DOHH2 (cell line): ENCODE measurements at regions not wholly inside any gene's neighbourhood (a gene's known extent, or its start where the extent isn't known, plus 50 kb on each side); places are given as distances from the start of the nearest gene placed in this dataset.

Experiments
- EZH2phosphoT487 ChIP-seq: fragments of 200-600 bp; sonication (generic); IDR thresholded peaks from 2 replicates; pipeline ENCODE4 v1.6.1; 2017; ENCODE audit warnings: borderline replicate concordance, mild to moderate bottlenecking, antibody characterized with exemption, low read length, moderate library complexity, mixed read lengths
- TF ChIP-seq, protein P1 (sequence below): fragments of 200-600 bp; sonication (generic); IDR thresholded peaks from one replicate; pipeline ENCODE4 v1.5.1; 2014; ENCODE audit warnings: antibody characterized with exemption, mild to moderate bottlenecking, low read depth, low read length; ENCODE audit not compliant: poor library complexity, severe bottlenecking

DNA sequence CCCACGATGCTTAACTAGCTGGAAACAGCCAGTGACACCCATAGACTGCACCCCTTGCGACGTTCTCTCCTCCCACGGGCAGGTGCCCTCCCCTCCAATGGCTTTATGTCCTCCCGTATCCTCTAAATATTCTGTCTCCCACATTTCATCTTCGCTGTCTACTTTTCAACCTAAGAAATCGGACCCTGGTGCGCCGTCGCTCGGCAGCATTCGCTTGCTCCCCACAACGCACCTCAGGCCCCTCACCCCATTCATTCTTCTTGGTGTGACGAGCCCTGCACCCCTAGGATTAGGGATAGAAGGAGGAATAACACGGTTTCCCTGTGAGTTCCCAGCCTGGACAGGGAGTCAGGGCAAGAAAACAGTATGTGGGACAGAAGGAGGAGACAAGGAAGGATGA is 74.3 kb upstream of the FOXQ1 start:
- TF ChIP-seq, protein P1, sequence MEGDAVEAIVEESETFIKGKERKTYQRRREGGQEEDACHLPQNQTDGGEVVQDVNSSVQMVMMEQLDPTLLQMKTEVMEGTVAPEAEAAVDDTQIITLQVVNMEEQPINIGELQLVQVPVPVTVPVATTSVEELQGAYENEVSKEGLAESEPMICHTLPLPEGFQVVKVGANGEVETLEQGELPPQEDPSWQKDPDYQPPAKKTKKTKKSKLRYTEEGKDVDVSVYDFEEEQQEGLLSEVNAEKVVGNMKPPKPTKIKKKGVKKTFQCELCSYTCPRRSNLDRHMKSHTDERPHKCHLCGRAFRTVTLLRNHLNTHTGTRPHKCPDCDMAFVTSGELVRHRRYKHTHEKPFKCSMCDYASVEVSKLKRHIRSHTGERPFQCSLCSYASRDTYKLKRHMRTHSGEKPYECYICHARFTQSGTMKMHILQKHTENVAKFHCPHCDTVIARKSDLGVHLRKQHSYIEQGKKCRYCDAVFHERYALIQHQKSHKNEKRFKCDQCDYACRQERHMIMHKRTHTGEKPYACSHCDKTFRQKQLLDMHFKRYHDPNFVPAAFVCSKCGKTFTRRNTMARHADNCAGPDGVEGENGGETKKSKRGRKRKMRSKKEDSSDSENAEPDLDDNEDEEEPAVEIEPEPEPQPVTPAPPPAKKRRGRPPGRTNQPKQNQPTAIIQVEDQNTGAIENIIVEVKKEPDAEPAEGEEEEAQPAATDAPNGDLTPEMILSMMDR: no peak
- no peak for TF ChIP-seq EZH2phosphoT487
